NCI-H1105 (cell line): ENCODE measurements at regions not wholly inside any gene's neighbourhood (a gene's known extent, or its start where the extent isn't known, plus 50 kb on each side); places are given as distances from the start of the nearest gene placed in this dataset.
"Not testable (repeated sequence)": the region's sequence is repeated elsewhere in the genome, so short reads cannot be mapped to it uniquely, and the experiment has no call there.

ENCODE experiments used
- DNase-seq: peaks from one replicate; lab custom pipeline; 2025; lab: John Stamatoyannopoulos, UW

- DNase-seq, result not testable (repeated sequence)
These were observed 136.5 kb downstream of the ZNF92 start for GRCh38 chr7:65510187-65510538.

- not testable (repeated sequence) for DNase-seq
These were observed 146.1 kb downstream of the ZNF92 start for GRCh38 chr7:65519751-65520150.

- not testable (repeated sequence) for DNase-seq
These were observed 172.0 kb downstream of the ZNF92 start for GRCh38 chr7:65545465-65546161.

GRCh38 chr7:65549589-65550443 lies 176.2 kb downstream of the ZNF92 start:
- not testable (repeated sequence) for DNase-seq

GRCh38 chr7:65550444-65550809 lies 176.8 kb downstream of the ZNF92 start:
- DNase-seq, result not testable (repeated sequence)

- not testable (repeated sequence) for DNase-seq
These were observed 177.4 kb downstream of the ZNF92 start for GRCh38 chr7:65551042-65551441.

GRCh38 chr7:65554553-65555476 lies 181.2 kb downstream of the ZNF92 start:
- not testable (repeated sequence) for DNase-seq

GRCh38 chr7:65558584-65558983 lies 184.9 kb downstream of the ZNF92 start:
- not testable (repeated sequence) for DNase-seq

GRCh38 chr7:65561786-65562372 lies 188.2 kb downstream of the ZNF92 start:
- DNase-seq, result not testable (repeated sequence)

- DNase-seq, result not testable (repeated sequence)
These were observed 188.9 kb downstream of the ZNF92 start for GRCh38 chr7:65562522-65562921.

- DNase-seq, result not testable (repeated sequence)
These were observed 189.7 kb downstream of the ZNF92 start for GRCh38 chr7:65563333-65563732.

GRCh38 chr7:65568226-65568625 lies 194.6 kb downstream of the ZNF92 start:
- DNase-seq, result not testable (repeated sequence)

GRCh38 chr7:65570990-65571389 lies 197.3 kb downstream of the ZNF92 start:
- not testable (repeated sequence) for DNase-seq

- not testable (repeated sequence) for DNase-seq
These were observed 198.9 kb downstream of the ZNF92 start for GRCh38 chr7:65572581-65572980.

- DNase-seq, result not testable (repeated sequence)
These were observed 202.7 kb downstream of the ZNF92 start for GRCh38 chr7:65576370-65576769.

- not testable (repeated sequence) for DNase-seq
These were observed 209.0 kb downstream of the ZNF92 start for GRCh38 chr7:65582518-65583119.

- DNase-seq, result not testable (repeated sequence)
These were observed 228.8 kb downstream of the ZNF92 start for GRCh38 chr7:65602495-65602894.

- DNase-seq, result no peak
These were observed 235.5 kb downstream of the ZNF92 start for GRCh38 chr7:65609131-65609530.

GRCh38 chr7:65613644-65614289 lies 240.1 kb downstream of the ZNF92 start:
- not testable (repeated sequence) for DNase-seq

- not testable (repeated sequence) for DNase-seq
These were observed 242.5 kb downstream of the ZNF92 start for GRCh38 chr7:65616111-65616510.

GRCh38 chr7:65620216-65620615 lies 246.6 kb downstream of the ZNF92 start:
- DNase-seq, result not testable (repeated sequence)
